ENCODE measurements at regions not wholly inside any gene's neighbourhood (a gene's known extent, or its start where the extent isn't known, plus 50 kb on each side); places are given as distances from the start of the nearest gene placed in this dataset.

DNA sequence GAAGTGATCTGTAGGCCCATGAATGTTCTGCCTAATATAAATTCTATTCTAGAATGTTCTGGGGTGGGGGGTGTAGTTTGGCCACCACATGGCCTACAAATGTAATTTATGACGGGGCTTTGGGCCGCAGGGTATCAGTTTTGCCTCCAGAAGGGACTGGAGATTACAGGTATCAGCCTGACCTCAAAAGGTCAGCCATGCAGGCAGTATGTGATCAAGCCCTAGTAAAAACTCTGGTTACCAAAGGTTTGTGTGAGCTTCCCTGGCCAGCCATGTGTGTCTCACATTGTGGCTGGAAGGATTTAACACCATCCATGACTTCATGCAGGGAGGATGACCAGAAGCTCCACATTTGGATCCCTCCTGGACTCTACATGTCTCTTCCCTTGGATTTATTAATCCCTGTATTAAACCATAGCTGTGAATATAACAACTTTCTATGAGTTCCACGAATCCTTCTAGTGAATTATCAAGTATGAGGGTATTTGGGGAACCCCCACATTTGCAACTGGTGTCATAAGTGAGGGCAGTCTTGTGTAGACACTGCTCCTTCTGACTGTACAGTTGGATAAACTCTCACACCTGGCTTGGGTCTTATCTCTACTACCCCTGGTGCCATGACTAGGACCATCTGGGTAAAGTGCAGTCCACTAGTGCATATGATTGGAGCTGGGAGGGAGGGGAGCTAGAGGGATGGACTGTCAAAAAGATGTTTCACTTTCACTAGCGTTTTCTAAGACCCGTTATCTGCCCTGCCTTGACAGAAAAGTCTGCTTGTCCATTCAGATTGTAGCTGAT, 50.0 kb upstream of the RFX7 start:
- no peak overlapping the region for H3K4me3 ChIP-seq
- H3K27ac ChIP-seq = no peak overlapping the region
- no peaks in the 10 kb centered on the region for H3F3A ChIP-seq (ENCODE audit: insufficient read depth, low read depth)
- no TSS peak for BruUV-seq (replicated peaks)
- ChIA-PET POLR2A (ENCODE audit: unreplicated experiment) (no interaction called here), CTCF (no interaction called here)
- H2AFZ ChIP-seq = no peak overlapping the region
- H3K27me3 ChIP-seq (ENCODE audit: insufficient read depth, low read depth) = no peaks in the 10 kb centered on the region
- no peaks in the 10 kb centered on the region for H4K20me1 ChIP-seq (ENCODE audit: insufficient read depth)
- no peak for DNase-seq
- no peaks in the 10 kb centered on the region for H3K9me3 ChIP-seq (ENCODE audit: insufficient read depth, low read depth)
- no peak overlapping the region for H3K4me2 ChIP-seq
- no peak for TF ChIP-seq EZH2 (IDR thresholded peaks at IDR 0.05; ENCODE audit: low read depth)
- TF ChIP-seq, protein P1, sequence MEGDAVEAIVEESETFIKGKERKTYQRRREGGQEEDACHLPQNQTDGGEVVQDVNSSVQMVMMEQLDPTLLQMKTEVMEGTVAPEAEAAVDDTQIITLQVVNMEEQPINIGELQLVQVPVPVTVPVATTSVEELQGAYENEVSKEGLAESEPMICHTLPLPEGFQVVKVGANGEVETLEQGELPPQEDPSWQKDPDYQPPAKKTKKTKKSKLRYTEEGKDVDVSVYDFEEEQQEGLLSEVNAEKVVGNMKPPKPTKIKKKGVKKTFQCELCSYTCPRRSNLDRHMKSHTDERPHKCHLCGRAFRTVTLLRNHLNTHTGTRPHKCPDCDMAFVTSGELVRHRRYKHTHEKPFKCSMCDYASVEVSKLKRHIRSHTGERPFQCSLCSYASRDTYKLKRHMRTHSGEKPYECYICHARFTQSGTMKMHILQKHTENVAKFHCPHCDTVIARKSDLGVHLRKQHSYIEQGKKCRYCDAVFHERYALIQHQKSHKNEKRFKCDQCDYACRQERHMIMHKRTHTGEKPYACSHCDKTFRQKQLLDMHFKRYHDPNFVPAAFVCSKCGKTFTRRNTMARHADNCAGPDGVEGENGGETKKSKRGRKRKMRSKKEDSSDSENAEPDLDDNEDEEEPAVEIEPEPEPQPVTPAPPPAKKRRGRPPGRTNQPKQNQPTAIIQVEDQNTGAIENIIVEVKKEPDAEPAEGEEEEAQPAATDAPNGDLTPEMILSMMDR (conservative IDR thresholded peaks at IDR 0.05) = no peak
- no peaks in the 10 kb centered on the region for H3K79me2 ChIP-seq (ENCODE audit: low read depth)
- intact Hi-C loops (cut with micrococcal nuclease; ENCODE audit: unreplicated experiment) = no loop called here
- no peaks in the 10 kb centered on the region for H3K9me2 ChIP-seq (ENCODE audit: insufficient read depth)
- no peaks in the 10 kb centered on the region for H3K36me3 ChIP-seq (ENCODE audit: low read depth)
- no peaks in the 10 kb centered on the region for H3K4me1 ChIP-seq (replicated peaks; ENCODE audit: insufficient read depth)

Measured in PC-9 (cell line).